AG09319 (cell line): ENCODE measurements at regions not wholly inside any gene's neighbourhood (a gene's known extent, or its start where the extent isn't known, plus 50 kb on each side); places are given as distances from the start of the nearest gene placed in this dataset.

ENCODE experiments used
- DNase-seq: peaks from one replicate; pipeline ENCODE4 v3.0.0-alpha.2; 2010; ENCODE audit warnings: low read depth; ENCODE audit errors: extremely low read depth
- TF ChIP-seq, protein P1 (sequence below): IDR thresholded peaks from 2 replicates; pipeline ENCODE4 v1.5.1; 2011; ENCODE audit warnings: low read depth, mild to moderate bottlenecking, inconsistent platforms, low read length, moderate library complexity

DNA sequence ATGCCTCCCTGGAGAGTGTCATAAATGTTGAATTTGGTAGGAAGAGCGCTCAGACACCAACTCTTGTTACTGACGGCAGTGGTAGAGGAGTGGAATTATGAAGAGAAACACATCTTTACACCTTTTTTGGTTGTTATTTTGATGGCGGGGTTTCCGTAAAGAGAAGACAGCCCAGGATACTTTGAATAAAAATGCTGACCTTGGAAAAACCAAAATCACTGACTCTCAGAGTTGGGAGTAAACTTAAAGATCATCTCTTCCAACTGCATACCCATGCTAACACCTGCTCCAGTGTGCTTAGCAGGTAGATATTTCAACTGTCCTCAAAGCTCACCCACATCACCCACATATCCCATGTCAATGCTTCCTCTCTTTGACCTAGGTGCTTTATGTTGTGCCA is 498.6 kb downstream of the LIG4 start:
- DNase-seq = no peak
- TF ChIP-seq, protein P1, sequence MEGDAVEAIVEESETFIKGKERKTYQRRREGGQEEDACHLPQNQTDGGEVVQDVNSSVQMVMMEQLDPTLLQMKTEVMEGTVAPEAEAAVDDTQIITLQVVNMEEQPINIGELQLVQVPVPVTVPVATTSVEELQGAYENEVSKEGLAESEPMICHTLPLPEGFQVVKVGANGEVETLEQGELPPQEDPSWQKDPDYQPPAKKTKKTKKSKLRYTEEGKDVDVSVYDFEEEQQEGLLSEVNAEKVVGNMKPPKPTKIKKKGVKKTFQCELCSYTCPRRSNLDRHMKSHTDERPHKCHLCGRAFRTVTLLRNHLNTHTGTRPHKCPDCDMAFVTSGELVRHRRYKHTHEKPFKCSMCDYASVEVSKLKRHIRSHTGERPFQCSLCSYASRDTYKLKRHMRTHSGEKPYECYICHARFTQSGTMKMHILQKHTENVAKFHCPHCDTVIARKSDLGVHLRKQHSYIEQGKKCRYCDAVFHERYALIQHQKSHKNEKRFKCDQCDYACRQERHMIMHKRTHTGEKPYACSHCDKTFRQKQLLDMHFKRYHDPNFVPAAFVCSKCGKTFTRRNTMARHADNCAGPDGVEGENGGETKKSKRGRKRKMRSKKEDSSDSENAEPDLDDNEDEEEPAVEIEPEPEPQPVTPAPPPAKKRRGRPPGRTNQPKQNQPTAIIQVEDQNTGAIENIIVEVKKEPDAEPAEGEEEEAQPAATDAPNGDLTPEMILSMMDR = no peak

DNA sequence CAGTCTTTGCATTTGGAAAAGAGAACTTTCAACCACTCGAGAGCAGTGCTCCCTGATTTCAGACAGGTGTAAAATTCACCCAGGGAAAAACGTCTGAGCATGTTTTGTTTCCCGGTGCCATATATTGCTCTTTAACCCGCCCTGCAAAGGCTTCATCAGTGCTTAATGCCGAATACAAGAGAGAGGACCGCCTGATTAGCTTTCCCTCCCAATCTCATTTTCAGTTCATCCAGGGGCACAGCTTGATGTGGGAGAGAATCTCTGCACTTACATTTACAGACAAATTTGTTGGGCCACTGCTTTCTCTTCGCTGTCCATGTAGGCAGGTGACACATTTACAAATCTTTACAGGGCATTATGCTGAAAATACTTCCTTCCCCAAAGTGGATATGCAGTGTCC is 499.1 kb downstream of the LIG4 start:
- DNase-seq = no peak

DNA sequence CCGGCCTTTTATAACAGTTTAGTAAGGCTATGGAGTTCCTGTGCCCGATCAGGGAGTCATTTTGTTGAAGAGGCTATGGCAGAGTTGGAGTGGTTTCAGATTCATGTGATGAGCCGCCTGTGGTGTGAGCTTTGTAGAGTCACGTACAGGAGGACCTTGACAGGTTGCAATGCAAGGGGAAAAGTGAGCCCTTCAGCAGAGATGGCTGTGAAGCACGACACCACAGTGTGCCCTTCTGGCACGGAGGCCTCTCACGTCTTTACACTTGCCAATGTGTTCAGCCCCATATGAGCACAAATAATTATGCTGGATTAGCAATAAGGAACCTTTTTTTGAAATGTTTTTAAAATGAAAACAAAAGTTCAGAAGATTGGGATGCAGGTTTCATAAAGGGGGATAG is 499.8 kb downstream of the LIG4 start:
- no peak for DNase-seq
- TF ChIP-seq, protein P1 = no peak

More for the DNA sequence above, 499.1 kb downstream of the LIG4 start:
- TF ChIP-seq, protein P1 = no peak

DNA sequence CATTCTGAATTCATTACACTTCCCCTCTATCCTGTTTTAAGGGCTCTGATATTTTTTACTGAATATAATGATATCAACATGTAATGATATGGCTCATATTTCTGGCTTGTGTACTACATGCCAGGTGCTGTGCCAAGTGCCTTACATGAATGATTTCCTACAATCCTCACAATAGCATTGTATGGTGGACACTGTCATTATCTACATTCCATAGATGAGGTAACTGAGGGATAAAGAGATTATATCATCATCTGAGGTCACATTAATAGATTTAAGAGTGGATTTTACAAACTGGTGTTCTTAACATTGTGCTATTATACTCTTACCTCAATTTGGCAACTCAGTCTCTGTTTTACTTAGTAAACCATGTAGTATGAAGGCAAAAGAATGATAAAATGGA is 502.0 kb downstream of the LIG4 start:
- DNase-seq = no peak
- TF ChIP-seq, protein P1 = no peak

DNA sequence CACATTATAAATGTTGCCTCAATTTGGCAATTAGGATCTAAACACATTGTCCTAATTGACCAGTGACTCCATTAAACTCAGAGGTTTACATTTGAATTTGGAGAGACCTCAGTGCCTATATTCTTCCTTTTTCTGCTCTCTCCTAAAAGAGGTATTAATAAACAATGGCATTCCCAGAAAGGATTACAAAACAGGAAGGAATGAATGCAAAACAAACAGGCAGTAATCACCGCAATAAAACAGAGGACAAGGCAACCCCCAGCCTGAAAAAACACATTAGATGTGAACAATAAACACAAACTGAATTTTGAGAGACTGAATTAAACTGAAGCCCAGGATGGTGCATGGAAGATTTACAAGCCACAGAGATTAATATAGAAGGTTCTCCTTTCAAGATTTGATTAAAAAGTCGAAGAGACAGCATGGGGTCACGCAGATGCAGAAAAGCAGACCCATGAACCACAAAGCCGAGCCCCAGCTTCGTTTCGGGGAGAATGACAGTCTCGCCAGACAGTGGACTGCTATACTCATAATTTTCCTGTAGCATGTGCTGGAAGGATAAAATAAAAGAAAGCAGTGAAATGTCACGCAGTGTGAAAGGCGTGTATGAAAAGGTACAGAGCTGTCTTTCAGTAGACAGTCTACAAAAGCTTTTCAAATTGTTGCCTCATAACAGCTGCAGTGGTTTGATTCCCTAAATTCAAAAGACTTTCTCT is 503.0 kb downstream of the LIG4 start:
- DNase-seq = no peak
- TF ChIP-seq, protein P1 = no peak

DNA sequence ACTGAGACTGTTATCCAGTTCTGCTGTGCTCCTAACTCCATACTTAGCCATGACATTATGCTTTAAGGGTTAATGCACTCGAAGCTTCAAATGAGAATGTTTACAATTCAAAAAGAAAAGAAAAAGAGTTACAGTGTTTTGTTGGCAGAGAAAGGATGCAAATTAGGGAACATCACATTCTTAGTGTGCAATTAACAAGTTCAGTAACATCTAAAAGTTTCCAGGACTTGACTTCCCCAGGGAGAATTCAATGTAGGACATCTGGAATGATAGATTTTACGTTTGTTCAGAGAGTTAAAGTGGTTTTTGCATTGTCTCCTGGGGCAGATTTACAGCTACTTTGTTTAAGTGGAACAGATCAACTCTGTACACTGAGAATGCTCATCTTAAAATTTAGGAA is 525.2 kb downstream of the LIG4 start:
- DNase-seq = no peak
- TF ChIP-seq, protein P1 = no peak

DNA sequence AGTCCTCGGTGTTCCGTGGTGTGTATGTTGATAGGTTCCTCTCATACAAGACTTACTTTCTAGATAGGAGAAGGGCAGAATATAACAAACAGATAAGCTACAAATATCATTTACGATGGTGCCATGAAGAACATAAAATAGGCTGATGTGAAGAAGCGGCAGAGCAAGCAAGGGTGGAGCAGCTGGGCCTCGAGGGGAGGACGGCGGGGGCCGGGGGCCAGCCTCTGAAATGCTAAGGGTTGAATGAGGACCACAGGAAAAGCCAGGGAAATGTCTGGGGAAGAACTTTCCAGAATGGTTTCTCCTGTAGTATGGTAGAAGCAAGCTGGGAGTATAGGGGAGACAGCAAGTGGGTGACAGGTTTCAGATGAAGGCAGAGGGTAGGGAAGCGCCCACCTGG is 529.5 kb downstream of the LIG4 start:
- TF ChIP-seq, protein P1 = no peak
- no peak for DNase-seq
